ENCODE measurements at regions not wholly inside any gene's neighbourhood (a gene's known extent, or its start where the extent isn't known, plus 50 kb on each side); places are given as distances from the start of the nearest gene placed in this dataset.

- Histone ChIP-seq H3K27ac (no peak overlapping the region), H3K9me3 (no peaks in the 10 kb centered on the region), H3K4me3 (no peak overlapping the region), H3K27me3 (no peaks in the 10 kb centered on the region), H3K36me3 (no peaks in the 10 kb centered on the region), H3K4me1 (no peaks in the 10 kb centered on the region)
- DNase-seq (ENCODE audit: low spot score) = no peak
- no peak for TF ChIP-seq CTCF (IDR thresholded peaks at IDR 0.05)
These were observed 128.9 kb upstream of the PDE10A start for GRCh38 chr6:165791876-165792437.

- H3K36me3 ChIP-seq = no peaks in the 10 kb centered on the region
- no peak for DNase-seq (ENCODE audit: low spot score)
- H3K4me3 ChIP-seq = no peak overlapping the region
- no peaks in the 10 kb centered on the region for H3K9me3 ChIP-seq
- no peak overlapping the region for H3K27ac ChIP-seq
- H3K27me3 ChIP-seq = no peaks in the 10 kb centered on the region
- no peaks in the 10 kb centered on the region for H3K4me1 ChIP-seq
- TF ChIP-seq CTCF (IDR thresholded peaks at IDR 0.05) = no peak
These were observed 128.3 kb upstream of the PDE10A start for GRCh38 chr6:165791306-165791705.

GRCh38 chr6:165782812-165783211 is 119.8 kb upstream of the PDE10A start:
- Histone ChIP-seq H3K27ac (no peak overlapping the region), H3K27me3 (no peaks in the 10 kb centered on the region), H3K9me3 (no peaks in the 10 kb centered on the region), H3K4me3 (no peak overlapping the region), H3K36me3 (no peaks in the 10 kb centered on the region), H3K4me1 (no peaks in the 10 kb centered on the region)
- TF ChIP-seq CTCF (IDR thresholded peaks at IDR 0.05) = no peak
- no peak for DNase-seq (ENCODE audit: low spot score)

- H3K36me3 ChIP-seq = no peaks in the 10 kb centered on the region
- no peaks in the 10 kb centered on the region for H3K9me3 ChIP-seq
- H3K4me3 ChIP-seq = no peak overlapping the region
- H3K4me1 ChIP-seq = no peaks in the 10 kb centered on the region
- H3K27me3 ChIP-seq = no peaks in the 10 kb centered on the region
- no peak for TF ChIP-seq CTCF (IDR thresholded peaks at IDR 0.05)
- no peak overlapping the region for H3K27ac ChIP-seq
- no peak for DNase-seq (ENCODE audit: low spot score)
These were observed 119.1 kb upstream of the PDE10A start for GRCh38 chr6:165782134-165782533.

- no peak overlapping the region for H3K27ac ChIP-seq
- H3K4me1 ChIP-seq = no peaks in the 10 kb centered on the region
- H3K4me3 ChIP-seq = no peak overlapping the region
- H3K36me3 ChIP-seq = no peaks in the 10 kb centered on the region
- no peaks in the 10 kb centered on the region for H3K27me3 ChIP-seq
- TF ChIP-seq CTCF (IDR thresholded peaks at IDR 0.05) = no peak
- no peak for DNase-seq (ENCODE audit: low spot score)
- H3K9me3 ChIP-seq = no peaks in the 10 kb centered on the region
These were observed 114.6 kb upstream of the PDE10A start for GRCh38 chr6:165777680-165778079.

- H3K36me3 ChIP-seq = no peaks in the 10 kb centered on the region
- no peak for TF ChIP-seq CTCF (IDR thresholded peaks at IDR 0.05)
- H3K4me1 ChIP-seq = no peaks in the 10 kb centered on the region
- H3K27me3 ChIP-seq = no peaks in the 10 kb centered on the region
- no peak overlapping the region for H3K27ac ChIP-seq
- no peak for DNase-seq (ENCODE audit: low spot score)
- no peak overlapping the region for H3K4me3 ChIP-seq
- H3K9me3 ChIP-seq = no peaks in the 10 kb centered on the region
These were observed 113.7 kb upstream of the PDE10A start for GRCh38 chr6:165776691-165777090.
